PFSK-1 (cell line): ENCODE measurements at regions not wholly inside any gene's neighbourhood (a gene's known extent, or its start where the extent isn't known, plus 50 kb on each side); places are given as distances from the start of the nearest gene placed in this dataset.

ENCODE experiments used
- FOXP2 ChIP-seq: optimal IDR thresholded peaks from 2 replicates; pipeline ENCODE3; 2011; ENCODE audit warnings: borderline replicate concordance, control low read depth, inconsistent platforms; ENCODE audit not compliant: insufficient read depth; ENCODE audit errors: extremely low read length, extremely low read depth
- POLR2AphosphoS5 ChIP-seq: IDR thresholded peaks from 2 replicates; pipeline ENCODE4 v1.6.1; 2012; ENCODE audit warnings: low read depth, mild to moderate bottlenecking, control low read depth, low read length, moderate library complexity
- SIN3A ChIP-seq: IDR thresholded peaks from 2 replicates; pipeline ENCODE4 v1.6.1; 2012; ENCODE audit warnings: mild to moderate bottlenecking, low read length, moderate library complexity, borderline replicate concordance; ENCODE audit not compliant: insufficient read depth
- TAF1 ChIP-seq: IDR thresholded peaks from 2 replicates; pipeline ENCODE4 v1.6.1; 2012; ENCODE audit warnings: low read length, control low read depth, borderline replicate concordance; ENCODE audit not compliant: insufficient read depth
- TF ChIP-seq, protein P1 (sequence below), 2 experiments: IDR thresholded peaks; 2 replicates each; pipeline versions ENCODE4 v1.6.1 to v1.8.0; 2011 to 2012; ENCODE audit warnings: low read depth in 2 of 2, low read length in 2 of 2, control low read depth in 1 of 2, inconsistent platforms in 1 of 2, mild to moderate bottlenecking in 1 of 2, moderate library complexity in 1 of 2; ENCODE audit not compliant: insufficient read depth in 1 of 2

DNA sequence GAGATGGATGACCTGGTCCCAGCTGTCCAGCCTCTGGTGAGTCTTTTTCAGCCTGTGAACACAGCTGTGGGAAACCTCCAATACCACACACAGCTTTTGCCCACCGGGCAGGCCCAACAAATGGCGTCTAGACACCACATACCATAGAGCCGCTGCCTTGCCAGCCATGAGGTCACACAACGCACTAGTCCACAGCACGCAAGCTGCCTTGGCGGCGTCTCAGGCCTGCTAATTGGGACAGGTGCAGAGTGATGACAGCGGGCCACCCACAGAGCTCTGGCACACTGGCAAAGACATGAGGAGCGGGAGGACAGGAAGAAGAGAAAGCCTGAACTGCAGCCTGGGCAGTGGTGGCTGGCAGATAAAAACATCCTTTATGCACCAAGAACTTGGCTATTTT, 125.5 kb downstream of the ADAMTS1 start:
- TF ChIP-seq, protein P1, sequence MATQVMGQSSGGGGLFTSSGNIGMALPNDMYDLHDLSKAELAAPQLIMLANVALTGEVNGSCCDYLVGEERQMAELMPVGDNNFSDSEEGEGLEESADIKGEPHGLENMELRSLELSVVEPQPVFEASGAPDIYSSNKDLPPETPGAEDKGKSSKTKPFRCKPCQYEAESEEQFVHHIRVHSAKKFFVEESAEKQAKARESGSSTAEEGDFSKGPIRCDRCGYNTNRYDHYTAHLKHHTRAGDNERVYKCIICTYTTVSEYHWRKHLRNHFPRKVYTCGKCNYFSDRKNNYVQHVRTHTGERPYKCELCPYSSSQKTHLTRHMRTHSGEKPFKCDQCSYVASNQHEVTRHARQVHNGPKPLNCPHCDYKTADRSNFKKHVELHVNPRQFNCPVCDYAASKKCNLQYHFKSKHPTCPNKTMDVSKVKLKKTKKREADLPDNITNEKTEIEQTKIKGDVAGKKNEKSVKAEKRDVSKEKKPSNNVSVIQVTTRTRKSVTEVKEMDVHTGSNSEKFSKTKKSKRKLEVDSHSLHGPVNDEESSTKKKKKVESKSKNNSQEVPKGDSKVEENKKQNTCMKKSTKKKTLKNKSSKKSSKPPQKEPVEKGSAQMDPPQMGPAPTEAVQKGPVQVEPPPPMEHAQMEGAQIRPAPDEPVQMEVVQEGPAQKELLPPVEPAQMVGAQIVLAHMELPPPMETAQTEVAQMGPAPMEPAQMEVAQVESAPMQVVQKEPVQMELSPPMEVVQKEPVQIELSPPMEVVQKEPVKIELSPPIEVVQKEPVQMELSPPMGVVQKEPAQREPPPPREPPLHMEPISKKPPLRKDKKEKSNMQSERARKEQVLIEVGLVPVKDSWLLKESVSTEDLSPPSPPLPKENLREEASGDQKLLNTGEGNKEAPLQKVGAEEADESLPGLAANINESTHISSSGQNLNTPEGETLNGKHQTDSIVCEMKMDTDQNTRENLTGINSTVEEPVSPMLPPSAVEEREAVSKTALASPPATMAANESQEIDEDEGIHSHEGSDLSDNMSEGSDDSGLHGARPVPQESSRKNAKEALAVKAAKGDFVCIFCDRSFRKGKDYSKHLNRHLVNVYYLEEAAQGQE (IDR thresholded peaks at IDR 0.05; ENCODE audit: insufficient read depth in 1 of 2, low read depth in 2 of 2, low read length in 2 of 2) = no peak
- TF ChIP-seq FOXP2 = no peak

DNA sequence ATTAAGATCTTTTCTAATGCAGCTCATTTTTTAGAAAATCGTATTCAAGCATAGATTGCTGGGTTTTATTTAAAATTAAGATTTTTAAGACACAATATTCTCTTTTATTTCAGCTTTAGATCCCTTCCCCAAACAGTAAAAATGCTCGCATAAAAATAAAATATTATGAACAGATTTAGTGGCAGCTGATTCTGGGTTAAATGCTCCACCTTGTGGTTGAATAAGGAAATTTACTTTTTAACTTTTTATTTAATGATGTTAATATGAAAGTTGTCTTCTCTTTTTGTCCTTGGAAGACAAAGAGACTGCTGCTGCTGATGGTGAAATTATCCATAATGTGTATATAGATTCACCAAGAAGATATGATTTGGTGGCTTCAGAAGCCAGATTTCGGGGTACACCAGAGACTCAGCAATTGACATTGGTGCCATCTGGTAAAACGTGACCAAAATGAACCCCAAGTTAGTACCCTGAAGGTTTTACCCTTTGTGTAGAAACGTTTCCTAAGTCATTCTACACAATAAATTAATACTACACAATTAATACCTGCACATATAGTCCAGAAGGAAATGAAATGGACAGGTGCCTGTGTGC, 128.0 kb downstream of the ADAMTS1 start:
- no peak for TF ChIP-seq FOXP2
- TF ChIP-seq SIN3A = no peak
- TF ChIP-seq TAF1 = no peak
- TF ChIP-seq POLR2AphosphoS5 = no peak
- TF ChIP-seq, protein P1 (IDR thresholded peaks at IDR 0.05; ENCODE audit: insufficient read depth in 1 of 2, low read depth in 2 of 2, low read length in 2 of 2) = no peak

DNA sequence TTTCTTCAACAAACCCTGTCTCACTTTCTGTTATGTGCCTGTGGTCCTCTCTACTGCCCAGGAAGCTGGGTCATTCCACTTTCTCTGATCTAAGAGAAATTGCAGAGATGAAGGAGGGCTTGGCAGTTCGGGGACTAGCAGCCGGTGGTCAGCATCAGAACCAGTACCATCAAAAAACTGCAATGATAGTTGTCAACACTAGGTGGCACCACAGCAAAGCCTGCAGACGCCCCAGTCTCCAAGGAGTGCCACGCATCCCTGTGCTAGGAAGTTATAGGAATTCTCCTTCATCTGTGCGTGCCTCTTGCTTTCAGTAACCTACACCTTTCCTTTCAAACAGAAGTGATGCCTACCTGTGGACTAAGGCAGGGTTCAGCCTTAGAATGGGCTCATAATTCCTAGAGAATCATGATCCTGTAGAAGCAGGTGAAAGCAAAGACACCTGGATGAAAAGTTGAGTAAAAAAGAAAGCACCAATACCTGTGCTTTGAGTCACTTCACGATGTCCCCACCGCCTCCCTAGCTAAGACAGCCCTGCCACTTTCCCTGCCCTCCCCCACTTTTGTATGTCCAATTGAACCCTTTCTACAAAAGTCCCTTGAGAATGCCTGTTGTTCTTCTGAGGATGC, 129.2 kb downstream of the ADAMTS1 start:
- no peak for TF ChIP-seq SIN3A
- TF ChIP-seq, protein P1 (IDR thresholded peaks at IDR 0.05; ENCODE audit: insufficient read depth in 1 of 2, low read depth in 2 of 2, low read length in 2 of 2) = no peak

DNA sequence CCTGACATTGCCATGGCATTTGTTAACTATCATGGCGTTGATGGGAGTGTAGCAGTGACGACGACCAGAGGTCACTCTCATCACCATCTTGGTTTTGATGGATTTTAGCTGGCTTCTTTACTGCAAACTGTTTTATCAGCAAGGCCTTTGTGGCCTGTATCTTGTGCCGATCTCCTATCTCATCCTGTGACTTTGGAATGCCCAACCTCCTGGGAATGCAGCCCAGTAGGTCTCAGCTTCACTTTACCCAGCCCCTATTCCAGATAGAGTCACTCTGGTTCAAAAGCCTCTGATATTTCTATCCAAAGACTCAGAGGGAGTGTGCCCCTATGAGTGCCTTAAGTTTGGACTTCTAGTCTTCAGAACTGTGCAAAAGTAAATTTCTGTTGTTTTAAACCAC, 130.1 kb downstream of the ADAMTS1 start:
- TF ChIP-seq POLR2AphosphoS5 (no peak), TAF1 (no peak), FOXP2 (no peak), SIN3A (no peak)
- TF ChIP-seq, protein P1 (IDR thresholded peaks at IDR 0.05; ENCODE audit: insufficient read depth in 1 of 2, low read depth in 2 of 2, low read length in 2 of 2) = no peak

DNA sequence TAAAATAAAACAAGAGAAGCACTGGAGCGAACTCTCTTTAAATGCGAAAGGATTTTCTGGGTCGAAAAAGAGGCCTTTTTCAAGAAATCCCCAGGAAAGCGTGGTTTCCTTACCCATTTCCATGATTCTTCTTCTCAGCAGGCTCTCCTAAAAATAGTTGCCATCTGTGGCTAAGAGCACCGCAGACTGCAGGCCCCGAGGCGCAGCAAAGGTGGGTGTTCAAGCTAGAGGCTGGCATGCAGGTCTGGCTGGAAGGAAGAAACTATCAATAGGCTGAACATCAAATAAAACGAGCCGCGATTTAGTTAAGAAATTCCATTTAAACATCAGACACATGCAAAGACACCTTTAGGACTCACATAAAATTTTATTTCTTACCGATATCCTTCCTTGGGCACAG, 135.1 kb downstream of the ADAMTS1 start:
- no peak for TF ChIP-seq SIN3A
- TF ChIP-seq FOXP2 = no peak
- TF ChIP-seq POLR2AphosphoS5 = no peak
- TF ChIP-seq, protein P1 (IDR thresholded peaks at IDR 0.05; ENCODE audit: insufficient read depth in 1 of 2, low read depth in 2 of 2, low read length in 2 of 2) = no peak
- TF ChIP-seq TAF1 = no peak
